Progenitor cell of endocrine pancreas (in vitro differentiated cells): ENCODE measurements at regions not wholly inside any gene's neighbourhood (a gene's known extent, or its start where the extent isn't known, plus 50 kb on each side); places are given as distances from the start of the nearest gene placed in this dataset.

ENCODE experiments used
- DNase-seq: peaks from one replicate; pipeline ENCODE4 v3.0.0; 2021; ENCODE audit warnings: low spot score; ENCODE audit not compliant: unreplicated experiment
- H3K27ac Mint-ChIP-seq: 2 replicates; pipeline ENCODE4 v1.8.0; 2021; ENCODE audit warnings: mild to moderate bottlenecking, moderate library complexity, mixed read lengths
- H3K27me3 Mint-ChIP-seq: 2 replicates; pipeline ENCODE4 v1.8.0; 2021; ENCODE audit warnings: mixed read lengths
- H3K36me3 Mint-ChIP-seq: 2 replicates; pipeline ENCODE4 v1.8.0; 2022; ENCODE audit warnings: mixed read lengths; ENCODE audit not compliant: insufficient read depth
- H3K4me1 Mint-ChIP-seq: 2 replicates; pipeline ENCODE4 v1.8.0; 2021; ENCODE audit warnings: low read depth, mixed read lengths
- H3K4me3 Mint-ChIP-seq: 2 replicates; pipeline ENCODE4 v1.8.0; 2021; ENCODE audit warnings: low read depth, mild to moderate bottlenecking, moderate library complexity, mixed read lengths
- H3K9me3 Mint-ChIP-seq: 2 replicates; pipeline ENCODE4 v1.8.0; 2021; ENCODE audit warnings: low read depth, mixed read lengths
- TF ChIP-seq, protein P1 (sequence below): fragments of 200-600 bp; sonication (generic); IDR thresholded peaks from one replicate; pipeline ENCODE4 v1.5.0; 2021; ENCODE audit warnings: antibody characterized with exemption, mild to moderate bottlenecking; ENCODE audit not compliant: unreplicated experiment

- Mint-ChIP-seq H3K4me1 (peaks cover 13% of the 10 kb centered on the region), H3K4me3 (no peak overlapping the region)
Measured at GRCh38 chr2:176744146-176744545, 468.4 kb upstream of the HNRNPA3 start.

GRCh38 chr2:176745543-176746200 is 466.9 kb upstream of the HNRNPA3 start:
- Mint-ChIP-seq H3K36me3 (no peaks in the 10 kb centered on the region), H3K27me3 (no peaks in the 10 kb centered on the region), H3K9me3 (no peaks in the 10 kb centered on the region), H3K4me1 (peaks cover 13% of the 10 kb centered on the region), H3K4me3 (no peak overlapping the region), H3K27ac (no peak overlapping the region)
- TF ChIP-seq, protein P1, sequence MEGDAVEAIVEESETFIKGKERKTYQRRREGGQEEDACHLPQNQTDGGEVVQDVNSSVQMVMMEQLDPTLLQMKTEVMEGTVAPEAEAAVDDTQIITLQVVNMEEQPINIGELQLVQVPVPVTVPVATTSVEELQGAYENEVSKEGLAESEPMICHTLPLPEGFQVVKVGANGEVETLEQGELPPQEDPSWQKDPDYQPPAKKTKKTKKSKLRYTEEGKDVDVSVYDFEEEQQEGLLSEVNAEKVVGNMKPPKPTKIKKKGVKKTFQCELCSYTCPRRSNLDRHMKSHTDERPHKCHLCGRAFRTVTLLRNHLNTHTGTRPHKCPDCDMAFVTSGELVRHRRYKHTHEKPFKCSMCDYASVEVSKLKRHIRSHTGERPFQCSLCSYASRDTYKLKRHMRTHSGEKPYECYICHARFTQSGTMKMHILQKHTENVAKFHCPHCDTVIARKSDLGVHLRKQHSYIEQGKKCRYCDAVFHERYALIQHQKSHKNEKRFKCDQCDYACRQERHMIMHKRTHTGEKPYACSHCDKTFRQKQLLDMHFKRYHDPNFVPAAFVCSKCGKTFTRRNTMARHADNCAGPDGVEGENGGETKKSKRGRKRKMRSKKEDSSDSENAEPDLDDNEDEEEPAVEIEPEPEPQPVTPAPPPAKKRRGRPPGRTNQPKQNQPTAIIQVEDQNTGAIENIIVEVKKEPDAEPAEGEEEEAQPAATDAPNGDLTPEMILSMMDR = no peak
- DNase-seq = no peak

More at GRCh38 chr2:176744146-176744545, 468.4 kb upstream of the HNRNPA3 start:
- H3K27ac Mint-ChIP-seq = no peak overlapping the region
- H3K27me3 Mint-ChIP-seq = no peaks in the 10 kb centered on the region
- DNase-seq = no peak
- H3K9me3 Mint-ChIP-seq = no peaks in the 10 kb centered on the region
- TF ChIP-seq, protein P1 = no peak
- H3K36me3 Mint-ChIP-seq = no peaks in the 10 kb centered on the region

- H3K9me3 Mint-ChIP-seq = no peaks in the 10 kb centered on the region
- no peak overlapping the region for H3K27ac Mint-ChIP-seq
- no peaks in the 10 kb centered on the region for H3K36me3 Mint-ChIP-seq
- no peaks in the 10 kb centered on the region for H3K27me3 Mint-ChIP-seq
- H3K4me1 Mint-ChIP-seq = peaks cover 13% of the 10 kb centered on the region
- TF ChIP-seq, protein P1 = no peak
- H3K4me3 Mint-ChIP-seq = no peak overlapping the region
- DNase-seq = no peak
Measured at GRCh38 chr2:176746411-176746810, 466.2 kb upstream of the HNRNPA3 start.

GRCh38 chr2:176747506-176747905 is 465.1 kb upstream of the HNRNPA3 start:
- Mint-ChIP-seq H3K4me3 (no peak overlapping the region), H3K36me3 (no peaks in the 10 kb centered on the region), H3K4me1 (peaks cover 13% of the 10 kb centered on the region)

DNA sequence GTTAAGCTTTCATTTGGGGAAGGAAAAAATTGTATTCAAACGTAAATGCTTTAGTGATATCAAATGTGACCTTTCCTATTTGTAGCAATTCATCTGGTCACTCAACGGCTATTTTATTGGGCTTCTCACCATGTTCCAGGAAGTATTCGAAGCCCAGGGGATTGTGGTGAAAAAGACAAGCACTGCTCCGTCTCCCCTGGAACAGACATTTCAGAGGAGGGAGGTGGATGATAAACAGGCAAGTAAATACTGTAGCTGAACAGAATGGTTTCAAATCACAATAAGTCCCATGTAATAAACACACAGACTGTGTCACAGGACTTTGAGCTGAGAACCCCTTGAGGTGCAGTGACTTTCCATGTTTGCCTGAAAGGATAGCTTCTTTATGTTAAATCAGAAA is 464.7 kb upstream of the HNRNPA3 start:
- no peak overlapping the region for H3K4me3 Mint-ChIP-seq
- H3K27me3 Mint-ChIP-seq = no peaks in the 10 kb centered on the region
- no peaks in the 10 kb centered on the region for H3K9me3 Mint-ChIP-seq
- TF ChIP-seq, protein P1 = no peak
- H3K36me3 Mint-ChIP-seq = no peaks in the 10 kb centered on the region
- H3K4me1 Mint-ChIP-seq = peaks cover 13% of the 10 kb centered on the region
- no peak for DNase-seq
- no peak overlapping the region for H3K27ac Mint-ChIP-seq

More at GRCh38 chr2:176747506-176747905, 465.1 kb upstream of the HNRNPA3 start:
- Mint-ChIP-seq H3K27ac (no peak overlapping the region), H3K27me3 (no peaks in the 10 kb centered on the region), H3K9me3 (no peaks in the 10 kb centered on the region)
- TF ChIP-seq, protein P1 = no peak
- DNase-seq = no peak
